Dendritic cell treated with granulocyte-macrophage colony-stimulating factor and Interleukin-4, amounts not matched to agents 40 ng/mL and 50 ng/mL, for 4 days (primary cell): ENCODE measurements at regions not wholly inside any gene's neighbourhood (a gene's known extent, or its start where the extent isn't known, plus 50 kb on each side); places are given as distances from the start of the nearest gene placed in this dataset.

Experiments used
- H3K27ac Mint-ChIP-seq: one replicate; pipeline ENCODE4 v1.8.0; 2022; ENCODE audit warnings: mild to moderate bottlenecking, mixed read lengths
- H3K27me3 Mint-ChIP-seq: one replicate; pipeline ENCODE4 v1.8.0; 2022; ENCODE audit warnings: mild to moderate bottlenecking, mixed read lengths
- H3K36me3 Mint-ChIP-seq: one replicate; pipeline ENCODE4 v1.8.0; 2022; ENCODE audit warnings: low read depth, mixed read lengths
- H3K4me1 Mint-ChIP-seq: one replicate; pipeline ENCODE4 v1.8.0; 2022; ENCODE audit warnings: low read depth, mixed read lengths
- H3K4me3 Mint-ChIP-seq: one replicate; pipeline ENCODE4 v1.8.0; 2022; ENCODE audit warnings: mild to moderate bottlenecking, moderate library complexity, mixed read lengths
- H3K9me3 Mint-ChIP-seq: one replicate; pipeline ENCODE4 v1.8.0; 2022; ENCODE audit warnings: mixed read lengths
- intact Hi-C: fragments of 100-400 bp; cut with micrococcal nuclease; formaldehyde crosslinking; loops from one replicate; pipeline ENCODE4 v1.15.0; 2022

GRCh38 chr13:109682534-109683244 lies 103.7 kb downstream of the IRS2 start:
- Mint-ChIP-seq H3K4me3 (no peak overlapping the region), H3K27ac (no peak overlapping the region), H3K4me1 (no peaks in the 10 kb centered on the region), H3K9me3 (no peaks in the 10 kb centered on the region), H3K27me3 (peaks cover 5% of the 10 kb centered on the region), H3K36me3 (no peaks in the 10 kb centered on the region)
- intact Hi-C loops = no loop called here

- Mint-ChIP-seq H3K4me1 (no peaks in the 10 kb centered on the region), H3K36me3 (no peaks in the 10 kb centered on the region), H3K4me3 (no peak overlapping the region), H3K27ac (no peak overlapping the region), H3K27me3 (peaks cover 5% of the 10 kb centered on the region), H3K9me3 (no peaks in the 10 kb centered on the region)
- intact Hi-C loops = no loop called here
Measured at GRCh38 chr13:109680930-109681329, 105.5 kb downstream of the IRS2 start.

DNA sequence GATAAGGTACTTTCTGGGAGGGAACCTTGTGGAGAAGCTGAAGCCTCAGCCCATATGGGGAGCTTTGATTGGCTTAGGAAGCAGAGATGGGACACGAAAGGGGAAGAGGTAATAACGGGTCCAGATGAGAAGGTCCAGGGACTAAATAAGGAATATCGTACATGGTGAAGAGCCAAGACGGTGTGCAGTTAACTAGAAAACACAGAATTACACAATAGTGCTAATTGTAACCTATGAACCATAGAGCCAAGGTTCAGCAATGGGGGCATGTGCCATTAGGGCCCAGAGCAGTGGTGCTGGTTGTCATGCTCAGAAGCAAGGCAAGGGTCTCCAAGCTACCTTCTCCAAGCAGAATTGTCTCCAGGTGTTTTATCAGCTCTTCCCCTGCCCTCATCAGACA lies 106.1 kb downstream of the IRS2 start:
- H3K4me1 Mint-ChIP-seq = no peaks in the 10 kb centered on the region
- intact Hi-C loops = no loop called here
- peaks cover 5% of the 10 kb centered on the region for H3K27me3 Mint-ChIP-seq
- H3K36me3 Mint-ChIP-seq = no peaks in the 10 kb centered on the region
- no peak overlapping the region for H3K4me3 Mint-ChIP-seq
- no peaks in the 10 kb centered on the region for H3K9me3 Mint-ChIP-seq
- H3K27ac Mint-ChIP-seq = no peak overlapping the region

DNA sequence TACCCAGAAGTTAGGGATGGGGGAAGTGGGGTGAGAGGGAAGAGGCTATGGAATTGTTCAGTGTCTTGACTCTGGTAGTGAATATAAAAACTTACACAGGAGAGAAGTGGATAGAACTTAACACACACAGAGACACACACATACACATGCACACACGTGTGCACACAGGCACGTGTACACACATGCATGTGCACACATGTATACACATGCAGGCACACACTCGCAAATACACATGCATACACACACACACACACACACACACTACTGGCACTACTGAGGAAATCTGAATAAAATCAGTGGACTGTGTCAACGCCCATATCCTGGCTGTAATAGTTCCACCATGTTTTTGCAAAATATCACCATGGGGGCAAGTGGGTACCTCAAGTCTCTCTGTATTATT lies 107.9 kb downstream of the IRS2 start:
- intact Hi-C loops = no loop called here
- H3K27ac Mint-ChIP-seq = no peak overlapping the region
- H3K4me3 Mint-ChIP-seq = no peak overlapping the region
- H3K27me3 Mint-ChIP-seq = peaks cover 5% of the 10 kb centered on the region
- H3K36me3 Mint-ChIP-seq = no peaks in the 10 kb centered on the region
- H3K4me1 Mint-ChIP-seq = no peaks in the 10 kb centered on the region
- H3K9me3 Mint-ChIP-seq = no peaks in the 10 kb centered on the region

DNA sequence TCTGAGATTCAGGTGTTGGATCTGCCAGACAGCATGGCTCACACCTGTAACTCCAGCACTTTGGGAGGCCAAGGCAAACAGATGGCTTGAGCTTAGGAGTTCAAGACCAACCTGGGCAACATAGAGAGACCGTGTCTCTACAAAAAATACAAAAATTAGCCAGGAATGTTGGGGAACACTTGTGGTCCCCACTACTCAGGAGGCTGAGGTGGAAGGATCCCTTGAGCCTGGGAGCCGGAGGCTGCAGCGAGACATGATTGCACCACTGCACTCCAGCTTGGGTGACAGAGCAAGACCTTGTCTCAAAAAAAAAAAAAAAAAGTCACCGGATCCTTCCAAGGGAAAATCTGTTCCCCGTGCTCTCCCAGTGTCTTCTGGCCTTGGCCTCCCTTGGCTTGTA lies 109.2 kb downstream of the IRS2 start:
- no peaks in the 10 kb centered on the region for H3K36me3 Mint-ChIP-seq
- H3K9me3 Mint-ChIP-seq = no peaks in the 10 kb centered on the region
- intact Hi-C loops = no loop called here
- no peaks in the 10 kb centered on the region for H3K27me3 Mint-ChIP-seq
- no peak overlapping the region for H3K4me3 Mint-ChIP-seq
- H3K4me1 Mint-ChIP-seq = no peaks in the 10 kb centered on the region
- no peak overlapping the region for H3K27ac Mint-ChIP-seq

GRCh38 chr13:109673477-109673876 lies 112.9 kb downstream of the IRS2 start:
- H3K27ac Mint-ChIP-seq = no peak overlapping the region
- no peak overlapping the region for H3K4me3 Mint-ChIP-seq
- H3K36me3 Mint-ChIP-seq = no peaks in the 10 kb centered on the region
- intact Hi-C loops = no loop called here
- no peaks in the 10 kb centered on the region for H3K27me3 Mint-ChIP-seq
- H3K9me3 Mint-ChIP-seq = no peaks in the 10 kb centered on the region
- peaks cover 4% of the 10 kb centered on the region for H3K4me1 Mint-ChIP-seq

DNA sequence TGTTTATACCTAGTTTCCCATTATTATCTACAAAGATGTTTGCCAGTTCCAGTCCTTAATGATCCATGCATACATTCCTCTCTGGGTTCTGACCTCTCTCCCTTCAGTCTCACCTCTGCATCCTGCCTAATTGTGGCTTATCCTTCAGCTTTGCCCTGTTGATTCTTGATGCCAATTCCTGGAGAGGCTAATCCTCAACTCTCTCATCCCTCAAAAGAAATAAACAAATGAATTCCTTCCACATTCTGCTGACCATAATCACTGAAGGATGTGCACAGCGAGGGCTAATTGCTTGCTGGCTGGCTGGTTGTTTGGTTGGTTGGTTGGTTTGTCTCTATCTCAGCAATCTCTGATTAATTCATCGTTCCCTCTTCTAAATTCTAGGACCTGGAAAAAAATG lies 113.8 kb downstream of the IRS2 start:
- H3K27me3 Mint-ChIP-seq = no peaks in the 10 kb centered on the region
- intact Hi-C loops = no loop called here
- no peak overlapping the region for H3K27ac Mint-ChIP-seq
- H3K9me3 Mint-ChIP-seq = no peaks in the 10 kb centered on the region
- no peaks in the 10 kb centered on the region for H3K36me3 Mint-ChIP-seq
- no peak overlapping the region for H3K4me3 Mint-ChIP-seq
- H3K4me1 Mint-ChIP-seq = peaks cover 7% of the 10 kb centered on the region

DNA sequence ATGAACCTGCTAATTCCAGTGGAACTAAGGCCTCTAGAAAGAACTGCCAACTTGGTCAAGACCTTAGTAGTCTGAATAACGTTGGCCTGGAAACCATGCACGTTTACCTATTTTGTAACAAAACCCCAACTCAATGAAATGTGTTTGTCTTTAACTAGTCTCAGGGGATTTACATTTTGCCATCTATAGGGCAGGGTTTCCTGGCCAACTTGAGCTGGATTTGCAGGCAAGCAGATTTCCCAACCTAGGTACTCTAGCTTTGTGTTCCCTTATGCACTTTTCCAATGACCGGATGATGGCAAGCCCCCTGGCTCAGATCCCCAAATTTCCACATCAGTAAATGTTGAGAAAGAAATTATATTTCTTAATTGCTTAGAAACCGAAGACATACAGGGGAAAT lies 114.5 kb downstream of the IRS2 start:
- intact Hi-C loops = no loop called here
- Mint-ChIP-seq H3K36me3 (no peaks in the 10 kb centered on the region), H3K4me3 (no peak overlapping the region), H3K4me1 (peaks cover 13% of the 10 kb centered on the region), H3K27me3 (no peaks in the 10 kb centered on the region), H3K27ac (no peak overlapping the region), H3K9me3 (no peaks in the 10 kb centered on the region)

DNA sequence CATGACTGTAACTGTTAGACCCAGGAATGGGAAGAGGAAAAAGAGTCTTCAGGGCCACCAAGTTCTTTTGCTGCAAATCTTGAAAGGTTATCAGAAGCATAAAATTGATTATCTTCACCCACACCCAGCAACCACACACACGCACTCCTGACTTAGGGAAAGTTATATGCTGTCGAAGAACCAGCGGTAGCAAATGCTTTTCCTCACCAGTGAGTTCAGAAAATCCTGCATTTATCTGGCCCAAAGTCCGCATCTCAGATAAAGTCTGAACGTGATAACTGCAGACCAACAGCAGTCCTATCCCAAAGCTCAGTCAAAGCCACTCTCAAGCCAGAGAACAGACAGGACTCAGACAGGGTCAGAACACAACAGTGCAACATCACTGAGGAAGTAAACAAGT lies 115.6 kb downstream of the IRS2 start:
- H3K9me3 Mint-ChIP-seq = no peaks in the 10 kb centered on the region
- intact Hi-C loops = no loop called here
- no peak overlapping the region for H3K27ac Mint-ChIP-seq
- H3K4me3 Mint-ChIP-seq = no peak overlapping the region
- H3K27me3 Mint-ChIP-seq = no peaks in the 10 kb centered on the region
- peaks cover 14% of the 10 kb centered on the region for H3K4me1 Mint-ChIP-seq
- H3K36me3 Mint-ChIP-seq = no peaks in the 10 kb centered on the region

DNA sequence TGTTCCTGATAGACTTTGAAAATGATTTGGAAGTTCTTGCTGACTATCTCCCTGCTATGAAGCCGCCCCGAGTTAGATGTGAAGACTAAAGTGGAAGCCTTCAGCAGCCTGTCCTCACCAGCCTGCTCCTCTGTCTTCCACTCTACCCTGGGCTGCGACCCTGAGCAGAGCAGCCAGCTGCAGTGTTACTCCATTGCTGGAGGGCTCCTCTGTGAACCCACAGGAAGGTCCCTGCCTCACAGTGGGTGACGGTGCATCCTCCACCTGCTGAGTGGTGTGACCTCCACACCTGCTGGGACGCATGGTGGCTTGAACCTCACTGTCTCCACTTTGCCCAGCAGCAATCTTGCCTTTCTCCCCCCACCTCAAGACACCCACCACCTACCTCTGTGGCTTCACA lies 116.4 kb downstream of the IRS2 start:
- H3K27ac Mint-ChIP-seq = no peak overlapping the region
- no peak overlapping the region for H3K4me3 Mint-ChIP-seq
- no peaks in the 10 kb centered on the region for H3K36me3 Mint-ChIP-seq
- no peaks in the 10 kb centered on the region for H3K9me3 Mint-ChIP-seq
- intact Hi-C loops = no loop called here
- H3K4me1 Mint-ChIP-seq = peaks cover 14% of the 10 kb centered on the region
- H3K27me3 Mint-ChIP-seq = no peaks in the 10 kb centered on the region

DNA sequence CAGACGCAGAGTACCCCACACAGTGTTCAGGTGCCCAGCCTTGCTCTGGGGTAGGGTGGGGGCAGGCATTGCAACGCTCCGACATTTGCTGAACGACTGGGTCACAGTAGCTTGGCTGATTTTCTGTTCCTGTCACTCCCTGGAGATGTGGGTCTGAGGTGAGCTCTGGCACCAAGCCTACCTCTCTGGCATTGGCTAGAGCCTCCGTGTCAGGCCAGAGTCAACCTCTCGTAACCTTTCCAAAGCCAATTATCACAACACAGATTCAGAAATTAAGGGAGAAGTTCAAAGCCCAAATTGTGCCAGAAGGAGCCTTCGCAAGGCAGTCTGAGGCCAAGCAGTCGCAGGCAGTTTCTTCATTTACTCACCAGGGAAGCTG lies 117.2 kb downstream of the IRS2 start:
- H3K36me3 Mint-ChIP-seq = no peaks in the 10 kb centered on the region
- no peak overlapping the region for H3K4me3 Mint-ChIP-seq
- H3K9me3 Mint-ChIP-seq = no peaks in the 10 kb centered on the region
- H3K4me1 Mint-ChIP-seq = peaks cover 14% of the 10 kb centered on the region
- H3K27me3 Mint-ChIP-seq = no peaks in the 10 kb centered on the region
- intact Hi-C loops = no loop called here
- H3K27ac Mint-ChIP-seq = no peak overlapping the region

DNA sequence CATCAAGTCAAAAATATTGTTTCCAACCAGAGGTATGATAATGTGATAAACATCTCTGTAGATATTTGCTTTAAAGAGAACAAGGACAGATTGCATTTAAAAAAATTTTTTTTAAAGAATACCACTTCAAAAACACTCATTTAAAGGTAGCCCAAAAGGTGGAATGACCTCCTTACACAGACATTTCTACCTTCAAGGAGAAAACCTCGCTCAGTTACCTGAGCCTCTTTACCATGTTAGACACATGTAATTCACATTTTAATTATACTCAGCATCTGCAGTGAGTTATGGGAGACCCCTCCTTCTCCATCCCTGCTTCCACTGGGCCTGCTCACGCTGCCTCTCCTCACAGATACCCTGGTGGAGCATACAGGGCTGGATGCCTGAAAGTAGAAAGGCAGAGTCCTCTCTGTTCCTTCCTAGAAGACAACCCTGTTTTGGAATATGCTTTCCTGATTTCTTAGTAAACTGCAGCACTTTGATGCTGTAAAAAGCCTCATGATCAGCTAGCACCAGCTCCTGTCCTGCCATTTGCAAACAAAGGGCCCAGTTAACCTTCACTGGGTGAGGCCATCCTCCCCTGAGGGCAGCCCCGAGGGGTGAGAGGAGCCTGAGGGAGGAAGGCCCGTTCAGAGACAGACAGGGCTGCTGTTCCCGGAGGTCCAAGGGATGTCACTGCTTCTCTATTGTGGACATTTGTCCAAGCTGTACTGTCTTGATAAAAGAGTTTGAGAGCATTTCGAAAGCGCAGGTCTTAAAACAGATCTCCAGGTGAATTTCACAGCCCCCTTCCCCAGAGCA lies 117.8 kb downstream of the IRS2 start:
- Mint-ChIP-seq H3K4me1 (peaks cover 14% of the 10 kb centered on the region), H3K9me3 (no peaks in the 10 kb centered on the region), H3K27ac (no peak overlapping the region), H3K27me3 (no peaks in the 10 kb centered on the region), H3K4me3 (no peak overlapping the region), H3K36me3 (no peaks in the 10 kb centered on the region)
- intact Hi-C loops = no loop called here

- no peaks in the 10 kb centered on the region for H3K27me3 Mint-ChIP-seq
- no peaks in the 10 kb centered on the region for H3K9me3 Mint-ChIP-seq
- H3K4me3 Mint-ChIP-seq = no peak overlapping the region
- no peak overlapping the region for H3K27ac Mint-ChIP-seq
- no peaks in the 10 kb centered on the region for H3K36me3 Mint-ChIP-seq
- intact Hi-C loops = no loop called here
- H3K4me1 Mint-ChIP-seq = peaks cover 14% of the 10 kb centered on the region
Measured at GRCh38 chr13:109667807-109668291, 118.5 kb downstream of the IRS2 start.

GRCh38 chr13:109667056-109667455 lies 119.3 kb downstream of the IRS2 start:
- Mint-ChIP-seq H3K27me3 (no peaks in the 10 kb centered on the region), H3K27ac (no peak overlapping the region), H3K4me1 (peaks cover 14% of the 10 kb centered on the region), H3K9me3 (no peaks in the 10 kb centered on the region), H3K36me3 (no peaks in the 10 kb centered on the region), H3K4me3 (no peak overlapping the region)
- intact Hi-C loops = no loop called here
